K562 (cell line): ENCODE measurements at regions not wholly inside any gene's neighbourhood (a gene's known extent, or its start where the extent isn't known, plus 50 kb on each side); places are given as distances from the start of the nearest gene placed in this dataset.

ENCODE experiments used
- ATAC-seq: fragments of 200-7000 bp; cut with Tn5 transposase; 3 replicates; pipeline ENCODE4 v1.9.1; 2020; ENCODE audit warnings: moderate library complexity
- BruUV-seq: library from RNA; stranded (reverse); fragments of 400-500 nt; replicated peaks from 2 replicates; lab custom pipeline; 2021; lab: Mats Ljungman, UMichigan
- CTCF ChIA-PET: fragments of 300-600 bp; formaldehyde crosslinking; extraction: SDS; loops from one replicate; lab custom pipeline; 2021; ENCODE audit warnings: low intra/inter-chr PET ratio; lab: Yijun Ruan, JAX
- POLR2A ChIA-PET: fragments of 300-600, 350-650 bp; sonication (Branson Sonifier 250); formaldehyde crosslinking; extraction: SDS; loops from one replicate; lab custom pipeline; 2021; ENCODE audit warnings: antibody characterized with exemption, inconsistent platforms; lab: Yijun Ruan, JAX
- DNase-seq, 4 experiments: peaks; one replicate each; pipeline versions ENCODE4 v3.0.0 to v3.0.0-alpha.2; 2011 to 2018; ENCODE audit warnings: low spot score in 3 of 4, mixed read lengths in 3 of 4; ENCODE audit errors: extremely low read depth in 1 of 4
- FAIRE-seq: peaks from 2 replicates; lab custom pipeline; 2011; peaks lifted over from hg19 to GRCh38; lab: Jason Lieb, UNC
- H2AFZ ChIP-seq: 2 replicates; pipeline ENCODE4 v1.6.0; 2011; ENCODE audit warnings: low read depth, low read length, control low read depth, inconsistent platforms
- H3K27ac ChIP-seq: fragments of 200-600 bp; 3 replicates; pipeline ENCODE4 v1.8.0; 2011; ENCODE audit warnings: low read depth, mild to moderate bottlenecking, control low read depth, inconsistent platforms, low read length, moderate library complexity, mixed read lengths; ENCODE audit errors: extremely low read depth
- H3K27me3 ChIP-seq, 2 experiments: fragments of 300-600 bp in 1 of 2; 2 replicates in 1 of 2; 3 replicates in 1 of 2; pipeline versions ENCODE4 v1.6.0 to v1.8.0; 2011; ENCODE audit warnings: inconsistent platforms in 2 of 2, low read length in 2 of 2, mild to moderate bottlenecking in 1 of 2, mixed read lengths in 1 of 2, moderate library complexity in 1 of 2; ENCODE audit not compliant: control insufficient read depth in 2 of 2, insufficient read depth in 2 of 2
- H3K36me3 ChIP-seq: fragments of 300-600 bp; 3 replicates; pipeline ENCODE4 v1.8.0; 2011; ENCODE audit warnings: mild to moderate bottlenecking, low read length, inconsistent platforms; ENCODE audit not compliant: control insufficient read depth, insufficient read depth
- H3K4me1 ChIP-seq, 2 experiments: fragments of 200-600 bp in 1 of 2; replicated peaks in 1 of 2; 2 replicates in 1 of 2; 3 replicates in 1 of 2; pipeline versions ENCODE4 v1.5.1 to v1.8.0; 2011; ENCODE audit warnings: inconsistent platforms in 2 of 2, low read length in 2 of 2, mild to moderate bottlenecking in 1 of 2, mixed read lengths in 1 of 2, moderate library complexity in 1 of 2; ENCODE audit not compliant: control insufficient read depth in 2 of 2, insufficient read depth in 2 of 2
- H3K4me2 ChIP-seq: 2 replicates; pipeline ENCODE4 v1.6.1; 2011; ENCODE audit warnings: low read length, control low read depth, inconsistent platforms, mixed read lengths; ENCODE audit not compliant: insufficient read depth
- H3K4me3 ChIP-seq: fragments of 200-600 bp; sonication (generic), shearing (Covaris generic); 2 replicates; pipeline ENCODE4 v1.5.1; 2016; ENCODE audit warnings: control low read depth, inconsistent platforms
- H3K79me2 ChIP-seq: fragments of 200-600 bp; 3 replicates; pipeline ENCODE4 v1.8.0; 2011; ENCODE audit warnings: low read length, inconsistent platforms; ENCODE audit not compliant: control insufficient read depth, insufficient read depth
- H3K9ac ChIP-seq, 2 experiments: 2 replicates each; pipeline versions ENCODE4 v1.6.0 to v1.6.1; 2011; ENCODE audit warnings: low read depth in 2 of 2, low read length in 2 of 2, control low read depth in 1 of 2, inconsistent platforms in 1 of 2, mild to moderate bottlenecking in 1 of 2, mixed read lengths in 1 of 2; ENCODE audit not compliant: insufficient read depth in 1 of 2
- H3K9me1 ChIP-seq: one replicate; pipeline ENCODE4 v1.6.0; 2011; ENCODE audit warnings: inconsistent platforms, mild to moderate bottlenecking, low read length, moderate library complexity; ENCODE audit not compliant: control insufficient read depth, insufficient read depth
- H3K9me3 ChIP-seq: replicated peaks from 2 replicates; pipeline ENCODE4 v1.5.1; 2011; ENCODE audit warnings: low read depth, low read length, inconsistent platforms; ENCODE audit not compliant: control insufficient read depth, insufficient read depth
- H4K20me1 ChIP-seq: replicated peaks from 2 replicates; pipeline ENCODE4 v1.6.1; 2011; ENCODE audit warnings: low read length, inconsistent platforms, mixed read lengths; ENCODE audit not compliant: control insufficient read depth, insufficient read depth
- KAT7 ChIP-seq: sonication (generic); formaldehyde crosslinking; IDR thresholded peaks from 2 replicates; pipeline ENCODE4 v1.8.0; 2022; ENCODE audit warnings: missing genetic modification reagents, mild to moderate bottlenecking, borderline replicate concordance
- PHB2 ChIP-seq: fragments of 450-650 bp; IDR thresholded peaks from 2 replicates; pipeline ENCODE4 v1.6.1; 2017; ENCODE audit warnings: low read depth
- ZNF12 ChIP-seq: sonication (generic); formaldehyde crosslinking; IDR thresholded peaks from 2 replicates; pipeline ENCODE4 v1.4.0; 2020; ENCODE audit warnings: mild to moderate bottlenecking, missing genetic modification reagents
- WGBS: fragments of 100-300 bp; shearing (Covaris generic); methylation state at CpG from one replicate; pipeline ENCODE4 v1.1.6; 2016; ENCODE audit warnings: low coverage, mixed read lengths; ENCODE audit not compliant: insufficient coverage; ENCODE audit errors: missing lambda C conversion rate; 5-methylcytosine and 5-hydroxymethylcytosine counted together
- in situ Hi-C: fragments of 300-500 bp; cut with MboI; formaldehyde crosslinking; loops from 4 replicates; pipeline ENCODE4 v1.15.0; 2018; ENCODE audit warnings: inconsistent platforms, mixed read lengths
- intact Hi-C: fragments of 100-400 bp; cut with micrococcal nuclease; formaldehyde crosslinking; loops from 2 replicates; pipeline ENCODE4 v1.14.2; 2022
- TF ChIP-seq, protein P1 (sequence below): fragments of 250-450 bp; sonication (Bioruptor Pico); IDR thresholded peaks from 2 replicates; pipeline ENCODE4 v1.5.0; 2021; ENCODE audit warnings: mild to moderate bottlenecking, moderate library complexity

- WGBS, result 63% methylated on average over 2 of the region's 15 CpGs
- H3K4me1 ChIP-seq, result no peaks in the 10 kb centered on the region
- H4K20me1 ChIP-seq, result no peaks in the 10 kb centered on the region
- no peak for TF ChIP-seq KAT7
- no peak for TF ChIP-seq ZNF12 (CRISPR knock-in tag)
- TF ChIP-seq, protein P1, sequence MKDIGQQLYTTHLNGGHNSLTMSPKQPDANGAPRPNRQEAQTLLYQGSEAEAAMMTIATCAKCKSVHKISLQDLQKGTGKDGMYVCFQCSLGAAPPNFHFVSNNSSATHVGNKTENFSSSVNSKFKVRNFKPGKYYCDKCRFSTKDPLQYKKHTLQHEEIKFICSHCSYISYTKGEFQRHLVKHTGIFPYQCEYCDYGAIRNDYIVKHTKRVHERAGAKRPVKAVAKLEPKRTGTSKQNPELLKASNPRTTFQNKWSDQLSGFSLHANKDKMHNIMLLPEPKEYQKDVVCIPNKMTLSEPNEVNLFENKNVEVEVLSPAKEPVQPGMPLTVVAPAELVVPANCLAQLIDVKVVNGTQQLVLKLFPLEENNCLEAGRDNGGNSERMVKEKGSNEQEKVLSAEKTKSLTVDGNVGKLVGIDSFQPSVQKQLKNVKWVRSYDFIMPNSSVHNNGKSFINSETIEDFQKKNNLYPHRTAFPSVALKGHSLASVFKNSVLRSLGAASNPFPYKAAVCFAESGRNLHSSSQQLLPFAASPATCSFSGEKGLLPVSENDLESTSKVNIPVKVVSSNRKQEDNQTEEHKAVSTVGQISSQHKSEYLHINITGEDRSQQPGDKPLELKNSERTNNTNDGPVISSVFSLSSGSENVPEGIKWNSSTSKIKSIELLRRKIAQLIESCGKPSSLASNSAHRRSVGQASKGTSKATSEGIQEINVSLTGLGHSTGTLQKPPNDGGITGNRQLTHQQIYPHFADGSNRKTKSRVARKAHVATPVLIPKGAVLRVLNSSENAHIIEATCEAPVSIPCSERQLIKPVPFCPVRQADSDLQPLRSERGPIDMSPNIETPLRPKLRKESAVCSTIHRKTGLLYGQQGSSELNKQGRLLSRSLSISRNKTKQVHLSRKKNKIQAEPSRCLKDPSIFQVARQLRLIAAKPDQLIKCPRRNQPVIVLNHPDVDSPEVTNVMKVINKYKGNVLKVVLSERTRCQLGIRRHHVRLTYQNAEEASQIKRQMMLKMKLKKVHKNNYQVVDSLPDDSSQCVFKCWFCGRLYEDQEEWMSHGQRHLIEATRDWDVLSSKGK (CRISPR knock-in tag), result no peak
- no peak for TF ChIP-seq PHB2
- H3K27ac ChIP-seq, result no peak overlapping the region
- peaks cover 0 to 2% of the 10 kb centered on the region in 2 experiments; a peak in 1 of 5 replicates for H3K27me3 ChIP-seq
- H3K9me3 ChIP-seq, result peaks cover 9% of the 10 kb centered on the region
- DNase-seq, result no peak
- ChIA-PET CTCF (interaction anchor here (0.7 kb wide), 1 partner anchor 1085 kb away, joined by 3 read pairs; no protein-coding TSS in a partner anchor), POLR2A (no interaction called here)
- H3K9me1 ChIP-seq, result no peaks in the 10 kb centered on the region
- H3K36me3 ChIP-seq, result no peaks in the 10 kb centered on the region
- BruUV-seq, result no TSS peak
- H3K4me2 ChIP-seq, result no peak overlapping the region
- no peaks in the 10 kb centered on the region for H3K79me2 ChIP-seq
- intact Hi-C loops, result no loop called here
- in situ Hi-C loops, result no loop called here
- ATAC-seq, result no peak
- no peak for FAIRE-seq
- no peak overlapping the region for H3K4me3 ChIP-seq
- no peak overlapping the region for H3K9ac ChIP-seq
- H2AFZ ChIP-seq, result no peak overlapping the region
These were observed 68.7 kb upstream of the KCNAB1 start for GRCh38 chr3:156051651-156052050.
